Astrocyte (in vitro differentiated cells and primary cell): ENCODE measurements at regions not wholly inside any gene's neighbourhood (a gene's known extent, or its start where the extent isn't known, plus 50 kb on each side); places are given as distances from the start of the nearest gene placed in this dataset.

Experiments used
- EZH2 ChIP-seq: IDR thresholded peaks from 2 replicates; pipeline ENCODE4 v1.6.1; 2012; ENCODE audit warnings: mild to moderate bottlenecking, low read length, inconsistent platforms; ENCODE audit not compliant: insufficient read depth
- TF ChIP-seq, protein P1 (sequence below): IDR thresholded peaks from 2 replicates; pipeline ENCODE4 v1.5.1; 2011; ENCODE audit warnings: low read depth, mild to moderate bottlenecking, inconsistent platforms, low read length, moderate library complexity; ENCODE audit not compliant: insufficient read depth

DNA sequence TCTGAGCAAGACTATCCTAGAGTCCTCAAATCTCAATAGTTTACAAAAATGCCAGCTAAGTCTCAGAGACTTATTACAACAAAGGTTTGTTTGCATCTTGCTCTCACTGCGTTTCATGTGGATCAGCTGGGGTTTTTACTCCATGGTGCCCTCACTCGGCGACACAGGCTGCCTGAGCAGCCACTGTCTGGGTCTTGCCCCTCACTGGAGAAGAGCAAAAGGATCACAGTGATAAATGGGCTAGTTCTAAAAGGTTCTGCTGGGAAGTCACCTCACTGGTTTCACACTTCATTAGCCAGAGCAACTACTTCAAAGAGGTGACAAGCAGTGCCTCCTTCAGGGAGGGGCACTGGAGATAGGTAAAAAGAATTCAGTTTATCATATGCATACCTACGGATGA is 392.0 kb downstream of the RPL10L start:
- TF ChIP-seq, protein P1, sequence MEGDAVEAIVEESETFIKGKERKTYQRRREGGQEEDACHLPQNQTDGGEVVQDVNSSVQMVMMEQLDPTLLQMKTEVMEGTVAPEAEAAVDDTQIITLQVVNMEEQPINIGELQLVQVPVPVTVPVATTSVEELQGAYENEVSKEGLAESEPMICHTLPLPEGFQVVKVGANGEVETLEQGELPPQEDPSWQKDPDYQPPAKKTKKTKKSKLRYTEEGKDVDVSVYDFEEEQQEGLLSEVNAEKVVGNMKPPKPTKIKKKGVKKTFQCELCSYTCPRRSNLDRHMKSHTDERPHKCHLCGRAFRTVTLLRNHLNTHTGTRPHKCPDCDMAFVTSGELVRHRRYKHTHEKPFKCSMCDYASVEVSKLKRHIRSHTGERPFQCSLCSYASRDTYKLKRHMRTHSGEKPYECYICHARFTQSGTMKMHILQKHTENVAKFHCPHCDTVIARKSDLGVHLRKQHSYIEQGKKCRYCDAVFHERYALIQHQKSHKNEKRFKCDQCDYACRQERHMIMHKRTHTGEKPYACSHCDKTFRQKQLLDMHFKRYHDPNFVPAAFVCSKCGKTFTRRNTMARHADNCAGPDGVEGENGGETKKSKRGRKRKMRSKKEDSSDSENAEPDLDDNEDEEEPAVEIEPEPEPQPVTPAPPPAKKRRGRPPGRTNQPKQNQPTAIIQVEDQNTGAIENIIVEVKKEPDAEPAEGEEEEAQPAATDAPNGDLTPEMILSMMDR: no peak
- no peak for TF ChIP-seq EZH2
